HG02870 (cell line): ENCODE measurements at regions not wholly inside any gene's neighbourhood (a gene's known extent, or its start where the extent isn't known, plus 50 kb on each side); places are given as distances from the start of the nearest gene placed in this dataset.

Experiments used
- ATAC-seq: cut with Tn5 transposase; IDR thresholded peaks from one replicate; pipeline ENCODE4 v1.9.1; 2021; ENCODE audit warnings: mild to moderate bottlenecking, moderate library complexity; ENCODE audit not compliant: unreplicated experiment

DNA sequence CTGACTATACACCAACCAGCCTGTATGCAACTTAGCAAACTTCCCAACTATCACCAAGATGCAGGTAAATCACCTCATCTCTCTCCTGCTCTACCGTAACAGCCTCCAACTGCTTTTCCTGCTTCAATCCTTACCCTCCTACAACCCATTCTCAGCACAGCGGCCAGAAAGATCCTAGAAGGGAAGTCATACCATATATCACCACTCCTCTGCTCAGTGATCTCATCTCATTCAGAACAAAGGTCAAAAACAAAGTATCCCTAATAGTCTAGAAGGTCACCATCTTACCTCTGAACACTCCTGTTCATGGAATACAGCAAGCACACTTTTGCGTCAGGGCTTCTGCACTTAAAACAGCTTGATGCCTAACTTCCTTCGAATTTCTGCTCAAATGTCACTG lies 62.2 kb upstream of the RNF38 start:
- ATAC-seq: no peak

DNA sequence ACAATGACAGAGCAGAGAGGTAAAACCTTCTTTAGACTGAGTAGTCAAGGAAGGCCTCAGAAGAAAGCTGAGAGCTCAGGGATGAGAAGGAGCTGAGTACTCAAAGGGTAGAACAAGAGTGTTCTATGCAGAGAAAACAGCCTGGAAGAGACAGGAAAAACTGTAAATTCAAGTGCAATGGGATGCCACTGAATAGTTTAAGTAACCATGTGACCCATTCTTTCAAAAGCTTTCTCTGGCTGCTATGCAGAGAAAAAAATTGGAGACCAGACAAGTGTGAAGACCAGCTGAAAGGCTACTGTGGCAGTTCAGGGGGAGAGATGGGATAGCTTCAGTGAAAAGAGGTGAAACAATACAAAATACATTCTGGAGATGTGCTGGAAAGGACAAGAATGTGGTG lies 61.3 kb upstream of the RNF38 start:
- ATAC-seq: no peak

DNA sequence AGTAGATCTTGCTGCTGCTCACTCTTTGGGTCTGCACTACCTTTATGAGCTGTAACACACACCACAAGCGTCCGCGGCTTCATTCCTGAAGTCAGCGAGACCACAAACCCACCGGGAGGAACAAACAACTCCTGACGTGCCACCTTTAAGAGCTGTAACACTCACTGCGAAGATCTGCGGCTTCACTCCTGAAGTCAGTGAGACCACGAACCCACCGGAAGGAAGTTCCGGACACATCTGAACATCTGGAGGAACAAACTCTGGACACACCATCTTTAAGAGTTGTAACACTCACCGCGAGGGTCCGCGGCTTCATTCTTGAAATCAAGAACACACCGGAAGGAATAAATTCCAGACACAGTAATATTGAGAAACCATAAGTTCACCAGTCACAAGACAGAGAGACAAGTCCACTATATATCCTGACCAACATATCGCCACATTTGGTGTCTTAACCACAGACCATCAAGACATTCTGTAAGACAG lies 58.4 kb upstream of the RNF38 start:
- peak; percentile 71 for ATAC-seq

DNA sequence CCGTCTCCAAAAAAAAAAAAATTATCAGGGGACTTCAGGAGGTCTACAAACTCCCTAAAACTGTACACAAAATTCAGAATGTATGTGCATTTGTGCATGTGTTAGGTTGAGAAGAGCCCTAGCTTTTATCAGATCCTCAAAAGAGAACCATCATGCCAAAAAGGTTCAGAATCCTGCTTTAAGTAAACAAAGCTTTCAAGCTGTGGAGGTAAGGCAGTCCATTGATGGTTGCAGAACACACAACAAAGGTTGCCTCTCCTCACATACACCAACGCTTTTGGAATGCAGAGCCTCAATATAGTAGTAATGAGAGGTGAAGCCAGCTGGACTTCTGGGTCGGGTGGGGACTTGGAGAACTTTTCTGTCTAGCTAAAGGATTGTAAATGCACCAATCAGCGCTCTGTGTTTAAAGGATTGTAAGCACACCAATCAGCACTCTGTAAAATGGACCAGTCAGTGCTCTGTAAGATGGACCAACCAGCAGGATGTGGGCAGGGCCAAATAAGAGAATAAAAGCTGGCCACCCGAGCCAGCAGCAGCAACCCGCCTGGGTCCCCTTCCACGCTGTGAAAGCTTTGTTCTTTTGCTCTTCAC lies 57.9 kb upstream of the RNF38 start:
- no peak for ATAC-seq

DNA sequence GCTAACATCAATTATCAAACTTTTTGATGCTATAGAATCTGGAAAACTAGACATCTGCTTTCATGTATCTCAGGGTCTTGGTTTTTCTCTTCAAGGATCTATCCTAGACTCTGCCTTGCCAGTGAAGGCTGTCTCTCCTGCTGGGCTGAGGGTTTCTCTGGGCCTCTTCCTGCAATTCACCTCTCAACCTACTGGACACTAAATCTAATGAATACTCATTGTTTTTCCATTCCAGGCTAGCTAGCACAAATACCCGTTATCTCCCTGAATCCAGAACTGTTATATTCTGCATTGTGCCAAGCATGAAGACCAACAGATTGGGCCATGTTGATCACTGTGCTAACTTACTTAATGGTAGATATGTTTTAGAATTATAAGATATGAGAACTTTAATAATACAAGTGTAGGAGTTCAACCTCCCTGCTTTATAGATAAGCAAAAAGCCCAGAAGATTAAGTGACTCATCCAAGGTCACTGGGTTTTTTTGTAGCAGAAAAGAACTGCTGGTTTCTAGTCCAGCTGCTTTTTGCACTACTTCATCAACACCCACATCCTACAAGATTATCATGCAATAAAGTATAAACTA lies 56.5 kb upstream of the RNF38 start:
- no peak for ATAC-seq

DNA sequence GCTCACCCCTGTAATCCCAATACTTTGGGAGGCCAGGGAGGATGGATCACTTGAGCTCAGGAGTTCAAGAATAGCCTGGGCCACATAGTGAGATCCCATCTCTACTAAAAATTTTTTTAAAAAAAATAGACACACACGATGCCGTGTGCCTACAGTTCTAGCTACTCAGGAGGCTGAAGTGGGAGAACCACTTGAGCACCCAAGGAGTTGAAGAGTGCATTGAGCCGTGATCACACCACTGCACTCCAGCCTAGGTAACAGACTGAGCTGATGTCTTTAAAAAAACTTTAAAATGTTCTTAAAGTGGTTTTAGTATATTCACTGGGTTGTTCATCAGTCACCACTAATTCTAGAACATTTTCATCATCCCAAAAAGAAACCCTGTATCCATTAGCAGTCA lies 51.9 kb upstream of the RNF38 start:
- ATAC-seq: no peak

DNA sequence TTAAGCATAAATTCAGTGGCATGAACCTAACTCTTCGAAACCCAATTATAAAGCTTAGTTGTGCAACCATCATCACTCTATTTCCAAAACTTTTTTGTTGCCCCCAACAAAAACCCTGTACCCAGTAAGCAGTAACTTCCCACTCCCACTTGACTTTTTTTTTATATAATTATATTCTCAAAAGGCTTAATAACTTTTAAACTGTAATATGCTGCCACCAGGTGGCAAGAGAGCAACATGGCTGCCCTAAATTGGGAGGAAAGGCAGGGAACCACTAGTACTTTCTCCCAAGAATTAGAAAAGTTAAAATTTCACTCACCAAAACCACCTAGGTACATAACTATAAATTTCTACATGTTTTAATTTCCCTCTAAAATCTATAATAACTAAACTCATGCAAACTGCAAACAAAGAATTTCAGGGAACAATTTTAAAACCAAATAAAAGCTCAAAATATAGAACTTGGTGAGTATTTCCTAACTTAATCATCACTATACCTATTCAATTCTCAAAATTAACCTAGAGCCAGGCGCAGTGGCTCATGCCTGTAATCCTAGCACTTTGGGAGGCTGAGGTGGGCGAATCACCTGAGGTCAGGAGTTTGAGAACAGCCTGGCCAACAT lies 50.2 kb upstream of the RNF38 start:
- no peak for ATAC-seq
